ELF-1 (cell line): ENCODE measurements at regions not wholly inside any gene's neighbourhood (a gene's known extent, or its start where the extent isn't known, plus 50 kb on each side); places are given as distances from the start of the nearest gene placed in this dataset.

Source experiments
- DNase-seq: peaks from one replicate; pipeline ENCODE4 v3.0.0-alpha.2; 2016; ENCODE audit warnings: low read depth, low spot score

DNA sequence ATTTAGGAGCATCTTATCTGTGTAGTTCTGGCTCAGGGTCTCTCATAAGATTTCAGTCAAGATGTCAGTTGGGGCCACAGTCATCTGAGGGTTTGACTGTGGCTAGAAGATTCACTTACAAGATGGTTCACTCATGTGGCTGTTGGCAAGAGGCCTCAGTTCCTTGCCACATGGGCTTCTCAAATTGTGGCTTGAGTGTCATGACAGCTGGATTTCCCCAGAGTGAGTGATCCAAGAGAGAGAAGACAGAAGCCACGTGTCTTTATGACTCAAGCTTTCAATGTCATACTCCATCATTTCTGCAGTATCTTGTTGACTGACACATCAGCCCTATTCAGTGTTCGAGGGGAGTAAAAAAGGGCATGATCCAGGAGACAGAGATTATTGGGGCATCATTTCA lies 131.3 kb upstream of the AP1S2 start:
- DNase-seq: no peak

GRCh38 chrX:15983034-15983433 lies 128.4 kb upstream of the AP1S2 start:
- no peak for DNase-seq

- no peak for DNase-seq
Observed at GRCh38 chrX:15977644-15978043, 123.0 kb upstream of the AP1S2 start.

DNA sequence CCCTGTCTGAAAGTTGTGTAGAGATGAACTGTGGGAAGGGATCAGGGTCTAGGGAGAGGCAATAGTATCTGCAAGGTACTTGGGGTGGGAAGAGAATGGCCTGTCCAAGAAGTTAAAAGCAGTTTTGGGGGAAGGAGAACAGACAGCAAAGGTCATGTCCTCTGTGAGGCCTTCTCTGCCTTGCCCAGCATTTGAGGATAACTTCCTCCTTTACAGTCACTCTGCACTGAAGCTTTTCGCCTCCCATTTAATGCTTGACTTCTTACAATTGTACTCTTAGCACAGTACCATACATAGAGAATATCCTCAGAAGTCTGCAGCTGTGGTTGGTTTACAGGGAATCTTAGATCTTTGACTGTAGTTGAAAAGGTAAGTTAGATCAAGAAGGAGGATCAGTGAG lies 121.8 kb upstream of the AP1S2 start:
- DNase-seq: no peak

- no peak for DNase-seq
Observed at GRCh38 chrX:15973946-15974345, 119.3 kb upstream of the AP1S2 start.

- DNase-seq: peak; percentile 68
Observed at GRCh38 chrX:15973299-15973698, 118.7 kb upstream of the AP1S2 start.

DNA sequence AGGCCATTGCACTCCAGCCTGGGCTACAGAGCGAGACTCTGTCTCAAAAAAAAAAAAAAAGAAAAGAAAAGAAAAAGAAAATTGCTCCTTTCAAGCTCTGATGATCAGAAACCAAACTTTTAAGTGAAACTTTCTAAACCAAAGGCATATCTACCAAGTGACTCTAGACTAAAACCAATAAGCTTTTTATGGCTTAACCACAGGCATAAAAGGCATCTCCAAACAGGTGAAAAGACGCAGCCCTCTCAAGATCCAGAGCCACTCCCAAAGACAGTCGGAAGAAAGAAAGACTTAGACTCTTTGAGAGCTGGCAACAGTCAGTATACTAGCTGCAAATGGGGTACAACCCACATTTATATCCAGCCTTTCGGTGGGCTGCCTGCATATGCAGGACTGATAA lies 117.1 kb upstream of the AP1S2 start:
- DNase-seq: no peak

- no peak for DNase-seq
Observed at GRCh38 chrX:15963858-15964257, 109.2 kb upstream of the AP1S2 start.

DNA sequence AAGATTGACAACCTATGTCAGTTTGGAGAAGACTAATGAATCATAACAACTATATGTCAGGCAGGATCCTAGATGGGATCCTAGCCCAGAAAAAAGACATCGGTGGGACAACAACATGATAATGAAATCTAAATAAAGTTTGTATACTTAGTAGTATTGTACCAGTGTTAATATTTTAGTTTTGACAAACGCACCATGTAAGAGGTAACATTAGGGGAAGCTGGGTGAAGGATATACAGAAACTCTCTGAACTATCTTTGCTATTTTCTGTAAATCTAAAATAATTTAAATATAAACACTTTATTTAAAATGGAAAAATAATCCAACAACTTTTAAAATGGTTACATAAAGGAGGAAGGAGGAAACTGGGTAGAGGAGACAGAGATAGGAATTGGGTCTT lies 105.6 kb upstream of the AP1S2 start:
- DNase-seq: no peak

GRCh38 chrX:15956681-15957080 lies 102.1 kb upstream of the AP1S2 start:
- DNase-seq: peak; percentile 51

DNA sequence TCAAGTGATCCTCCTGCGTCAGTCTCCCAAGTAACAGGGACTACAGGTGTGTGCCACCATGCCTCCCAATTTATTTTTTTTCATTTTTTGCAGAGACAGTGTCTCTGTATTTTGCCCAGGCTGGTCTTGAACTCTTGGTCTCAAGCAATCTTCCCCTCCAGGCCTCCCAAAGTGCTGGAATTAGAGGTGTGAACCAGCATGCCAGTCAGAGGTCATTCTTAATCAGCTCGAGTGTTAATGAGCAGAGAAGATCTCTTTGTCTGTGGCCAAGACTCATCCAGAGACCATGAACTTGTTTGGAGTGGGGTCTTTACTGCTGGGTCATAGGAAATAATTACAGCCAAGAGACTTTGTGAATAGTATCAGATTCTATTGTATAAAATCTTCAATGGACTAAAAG lies 99.2 kb upstream of the AP1S2 start:
- DNase-seq: no peak

DNA sequence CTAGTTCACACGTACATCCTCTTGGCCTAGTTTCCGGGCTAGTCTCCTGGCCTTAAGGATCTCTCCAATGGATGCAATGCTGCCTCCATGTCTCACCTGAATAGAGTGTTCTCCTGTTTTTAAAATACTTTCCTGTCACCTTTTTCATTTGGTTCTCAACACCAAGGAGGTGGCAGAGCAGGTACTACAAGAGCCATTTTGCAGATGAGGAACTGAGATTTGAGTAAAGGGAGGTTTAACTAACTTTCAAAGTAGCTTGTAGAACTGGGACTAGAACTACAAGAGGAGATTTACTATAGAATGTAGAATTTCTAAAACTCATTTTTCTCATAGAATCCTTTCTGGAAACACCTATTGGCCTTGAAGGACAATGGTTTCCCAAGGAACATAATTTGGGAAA lies 97.6 kb upstream of the AP1S2 start:
- DNase-seq: no peak

DNA sequence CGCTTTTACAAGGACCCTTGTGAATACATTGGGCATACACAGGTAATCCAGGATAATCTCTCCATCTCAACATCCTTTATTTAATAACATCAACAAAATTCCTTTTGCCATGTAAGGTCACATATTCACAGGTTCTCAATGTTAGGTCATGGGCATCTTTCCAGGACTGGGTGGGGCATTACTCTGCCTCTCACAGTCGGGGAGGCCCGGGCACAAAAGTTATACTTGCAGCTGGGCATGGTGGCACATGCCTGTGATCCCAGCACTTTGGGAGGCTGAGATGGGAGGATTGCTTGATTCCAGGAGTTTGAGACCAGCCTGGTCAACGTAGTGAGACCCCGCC lies 93.7 kb upstream of the AP1S2 start:
- no peak for DNase-seq

DNA sequence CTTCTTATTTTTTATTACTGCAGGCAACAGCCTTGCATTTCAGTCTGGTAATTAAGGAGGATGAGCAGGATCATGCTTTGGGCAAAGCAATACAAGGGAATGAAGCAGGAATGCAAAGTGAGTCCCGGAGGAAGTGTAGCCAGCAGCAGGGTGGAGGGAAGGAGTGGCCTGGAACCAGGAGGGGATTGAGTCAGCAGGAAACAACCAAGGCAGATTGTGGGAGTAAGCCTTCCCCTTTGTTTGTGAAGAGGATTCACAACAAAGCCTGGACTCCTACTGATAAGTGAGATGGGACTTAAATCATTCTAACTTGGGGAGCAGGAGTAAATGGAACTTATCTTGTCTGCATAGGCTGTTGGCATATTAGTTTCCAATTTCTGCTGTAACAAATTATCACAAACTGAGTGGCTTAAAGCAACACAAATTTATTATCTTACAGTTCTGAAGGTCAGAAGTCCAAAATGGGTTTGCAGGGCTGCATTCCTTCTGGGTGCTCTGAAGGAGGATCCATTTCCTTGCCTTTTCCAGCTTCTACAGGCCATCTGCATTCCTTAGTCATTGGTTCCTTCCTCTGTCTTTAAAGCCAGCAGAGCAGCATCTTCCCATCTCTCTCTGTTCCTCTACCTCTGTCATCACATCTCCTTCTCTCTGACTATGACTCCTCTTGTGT lies 93.2 kb upstream of the AP1S2 start:
- peak; percentile 89 for DNase-seq

- DNase-seq: peak; percentile 77
Observed at GRCh38 chrX:15946783-15947580, 92.4 kb upstream of the AP1S2 start.

DNA sequence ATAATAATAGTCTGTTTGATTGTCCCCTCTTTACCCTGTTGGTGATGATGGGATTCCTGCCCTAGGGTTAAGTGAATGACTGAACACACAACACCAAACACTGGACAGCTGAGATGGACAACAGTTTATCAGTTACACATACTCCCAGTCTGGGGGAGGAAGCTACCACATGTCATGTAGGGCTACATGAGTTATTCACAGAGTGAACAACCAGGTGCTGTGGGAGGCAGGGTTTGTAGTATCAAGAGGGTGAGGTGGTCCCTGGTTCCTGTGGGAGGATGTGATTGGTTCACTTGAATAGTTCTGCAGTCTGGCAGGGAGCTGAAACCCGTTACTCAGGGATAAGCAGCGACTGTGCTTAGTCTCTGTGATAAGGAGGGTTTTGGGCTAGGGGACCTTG lies 88.8 kb upstream of the AP1S2 start:
- no peak for DNase-seq

GRCh38 chrX:15942307-15942706 lies 87.7 kb upstream of the AP1S2 start:
- DNase-seq: no peak

- DNase-seq: no peak
Observed at GRCh38 chrX:15939737-15940136, 85.1 kb upstream of the AP1S2 start.

- peak; percentile 14 for DNase-seq
Observed at GRCh38 chrX:15938072-15938471, 83.5 kb upstream of the AP1S2 start.

DNA sequence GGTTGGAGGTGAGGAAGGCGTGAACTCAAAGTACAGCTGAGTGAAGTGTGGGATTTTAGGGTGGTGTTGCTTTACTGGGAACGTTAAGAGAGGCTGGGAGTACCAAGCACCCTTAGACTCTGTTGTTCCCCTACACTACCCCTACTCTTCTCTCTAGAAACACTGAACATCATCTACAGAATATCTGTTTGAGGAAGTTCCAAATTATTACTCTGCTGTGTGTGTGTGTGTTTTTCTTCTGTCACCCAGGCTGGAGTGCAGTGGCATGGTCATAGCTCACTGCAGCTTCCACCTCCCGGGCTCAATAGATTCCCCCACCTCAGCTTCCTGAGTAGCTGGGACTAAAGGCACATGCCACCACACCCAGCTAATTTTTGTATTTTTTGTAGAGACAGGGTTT lies 76.7 kb upstream of the AP1S2 start:
- no peak for DNase-seq

GRCh38 chrX:15930585-15930984 lies 76.0 kb upstream of the AP1S2 start:
- DNase-seq: no peak

DNA sequence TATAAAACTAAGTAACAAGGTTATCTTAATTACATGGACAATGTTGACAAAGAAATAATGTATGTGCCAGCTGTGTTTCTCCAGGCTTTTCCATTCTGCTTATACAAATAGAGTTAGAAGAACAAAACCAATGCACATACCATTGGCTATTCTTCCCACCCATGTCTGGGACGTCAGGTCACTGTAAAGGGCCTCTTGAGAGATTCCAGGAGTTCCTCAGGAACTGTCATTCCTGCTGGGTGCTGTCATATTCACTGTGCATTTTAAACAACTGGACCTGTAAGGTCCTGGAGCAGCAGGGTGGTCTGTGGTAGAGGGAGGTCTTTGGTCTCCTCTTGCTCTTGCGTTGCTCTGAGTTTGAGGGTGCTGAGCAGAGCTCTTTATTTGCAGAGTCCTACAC lies 74.6 kb upstream of the AP1S2 start:
- DNase-seq: peak; percentile 26

DNA sequence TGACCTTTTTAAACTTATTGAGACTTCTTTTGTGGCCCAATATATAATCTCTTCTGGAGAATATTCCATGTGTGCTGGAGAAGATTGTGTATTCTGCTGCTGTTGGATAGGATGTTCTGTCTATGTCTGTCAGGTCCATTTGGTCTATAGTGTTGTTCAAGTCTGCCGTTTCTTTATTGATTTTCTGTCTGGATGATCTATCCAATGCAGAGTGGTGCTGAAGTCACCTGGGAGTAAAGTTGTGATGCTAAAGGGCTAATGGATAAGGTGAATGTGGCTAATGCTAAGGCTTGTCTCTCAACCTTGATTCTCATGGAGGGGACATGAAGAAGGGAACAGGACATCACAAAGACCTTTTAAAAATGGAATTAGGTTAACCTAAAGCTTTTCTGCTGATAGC lies 72.0 kb upstream of the AP1S2 start:
- DNase-seq: no peak

DNA sequence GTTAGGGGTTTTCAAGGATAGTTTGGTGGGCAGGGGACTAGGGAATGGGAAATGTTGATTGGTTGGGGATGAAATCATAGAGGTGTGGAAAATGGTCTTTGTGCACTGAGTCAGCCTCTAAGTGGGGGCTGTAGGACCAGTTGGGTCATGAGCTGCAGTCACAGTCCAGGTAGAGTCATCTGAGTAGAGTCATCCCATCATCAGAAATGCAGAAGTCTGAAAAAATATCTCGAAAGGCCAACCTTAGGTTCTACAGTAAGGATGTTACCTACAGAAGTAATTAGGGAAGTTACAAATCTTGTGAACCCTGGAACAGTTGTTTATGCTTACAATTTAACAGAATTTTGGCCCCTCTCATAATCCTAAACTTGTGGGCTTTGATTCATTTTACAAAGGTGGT lies 63.4 kb upstream of the AP1S2 start:
- no peak for DNase-seq
